ENCODE measurements at regions not wholly inside any gene's neighbourhood (a gene's known extent, or its start where the extent isn't known, plus 50 kb on each side); places are given as distances from the start of the nearest gene placed in this dataset.
"Not testable (repeated sequence)": the region's sequence is repeated elsewhere in the genome, so short reads cannot be mapped to it uniquely, and the experiment has no call there.

- DNase-seq, result no peak
These were observed 2304.0 kb downstream of the ARAP2 start for GRCh38 chr4:33940281-33940680.

DNA sequence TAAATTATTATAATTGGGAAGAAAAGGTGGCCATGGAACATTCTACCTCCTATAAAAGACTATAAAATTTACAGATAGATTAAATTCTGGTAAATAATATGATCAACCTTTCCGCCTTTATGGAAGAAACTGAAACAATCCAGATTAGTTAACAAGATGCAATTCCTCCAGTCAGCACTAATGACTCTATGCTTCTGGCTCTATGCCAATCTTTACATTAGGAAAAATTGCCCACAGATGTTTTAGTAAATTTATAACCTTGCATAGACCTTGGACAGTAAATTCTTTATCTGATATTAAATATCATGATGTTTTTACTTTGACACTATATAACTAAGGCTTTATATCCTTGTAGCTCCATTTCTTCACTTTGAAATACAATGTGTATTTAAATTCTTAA lies 2302.5 kb downstream of the ARAP2 start:
- peak; percentile 50 for DNase-seq

GRCh38 chr4:33948921-33949320 lies 2295.4 kb downstream of the ARAP2 start:
- no peak for DNase-seq

DNA sequence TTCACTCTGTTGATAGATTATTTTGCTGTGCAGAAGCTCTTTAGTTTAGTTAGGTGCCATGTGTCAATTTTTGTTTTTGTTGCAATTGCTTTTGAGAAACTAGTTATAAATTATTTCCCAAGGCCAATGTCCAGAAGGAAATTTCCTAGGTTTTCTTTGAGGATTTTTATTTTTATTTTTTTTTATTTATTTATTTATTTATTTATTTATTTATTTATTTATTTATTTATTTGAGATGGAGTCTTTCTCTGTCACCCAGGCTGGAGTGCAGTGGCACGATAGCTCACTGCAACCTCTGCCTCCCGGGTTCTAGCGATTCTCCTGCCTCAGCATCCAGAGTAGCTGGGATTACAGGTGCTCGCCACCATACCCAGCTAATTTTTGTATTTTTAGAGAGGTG lies 2290.5 kb downstream of the ARAP2 start:
- DNase-seq, result not testable (repeated sequence)

- DNase-seq, result no peak
These were observed 2289.6 kb downstream of the ARAP2 start for GRCh38 chr4:33954759-33955158.

DNA sequence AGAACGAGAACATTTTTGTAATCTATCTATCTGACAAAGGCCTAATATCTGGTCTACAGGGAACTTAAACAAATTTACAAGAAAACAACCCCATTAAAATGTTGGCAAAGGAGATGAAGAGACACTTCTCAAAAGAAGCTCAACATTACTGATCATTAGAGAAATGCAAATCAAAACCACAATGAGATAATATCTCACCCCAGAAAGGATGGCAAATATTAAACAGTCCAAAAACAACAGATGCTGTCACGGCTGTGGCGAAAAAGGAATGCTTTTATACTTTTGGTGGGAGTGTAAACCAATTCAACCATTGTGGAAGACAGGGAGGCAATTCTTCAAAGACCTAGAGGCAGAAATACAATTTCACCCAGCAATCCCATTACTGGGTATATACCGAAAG lies 2284.8 kb downstream of the ARAP2 start:
- DNase-seq, result no peak

DNA sequence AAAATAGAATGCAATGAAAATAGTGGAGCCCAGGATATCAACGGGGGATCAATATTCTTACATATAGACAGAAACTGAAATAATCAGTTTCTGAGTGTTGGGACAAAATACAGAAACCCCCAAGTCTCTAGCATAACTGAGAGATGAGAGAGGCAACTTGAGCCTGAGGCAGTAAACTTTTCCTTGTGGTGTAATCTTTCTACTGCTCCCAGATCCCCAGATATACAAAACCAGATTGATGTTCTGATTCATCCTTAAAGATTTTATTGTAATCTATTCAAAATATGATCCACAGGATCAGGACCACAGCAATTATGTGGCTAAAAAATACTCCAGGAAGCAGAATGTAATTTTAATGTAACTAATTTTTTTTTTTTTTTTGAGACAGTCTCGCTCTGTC lies 2282.6 kb downstream of the ARAP2 start:
- no peak for DNase-seq

- no peak for DNase-seq
These were observed 2277.5 kb downstream of the ARAP2 start for GRCh38 chr4:33966808-33967207.

- DNase-seq, result no peak
These were observed 2270.0 kb downstream of the ARAP2 start for GRCh38 chr4:33974270-33974669.

DNA sequence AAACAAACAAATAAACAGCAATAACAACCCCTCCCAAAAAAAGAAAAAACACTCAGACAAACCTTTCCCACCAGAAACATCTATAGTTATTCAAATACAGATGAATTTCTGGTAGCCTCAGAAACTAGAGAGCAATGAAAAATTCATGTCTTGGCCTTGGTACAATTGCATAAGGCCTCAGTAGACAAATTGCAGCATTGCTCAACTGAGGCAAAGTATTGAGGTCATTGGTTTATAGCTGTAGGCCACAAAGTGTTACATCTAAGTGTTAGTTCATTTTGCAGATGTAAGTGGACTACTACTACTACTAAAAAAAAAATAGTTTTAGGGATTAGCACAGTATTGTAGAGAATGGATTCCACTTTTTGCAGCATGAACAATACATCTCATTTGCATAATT lies 2268.3 kb downstream of the ARAP2 start:
- DNase-seq, result no peak

DNA sequence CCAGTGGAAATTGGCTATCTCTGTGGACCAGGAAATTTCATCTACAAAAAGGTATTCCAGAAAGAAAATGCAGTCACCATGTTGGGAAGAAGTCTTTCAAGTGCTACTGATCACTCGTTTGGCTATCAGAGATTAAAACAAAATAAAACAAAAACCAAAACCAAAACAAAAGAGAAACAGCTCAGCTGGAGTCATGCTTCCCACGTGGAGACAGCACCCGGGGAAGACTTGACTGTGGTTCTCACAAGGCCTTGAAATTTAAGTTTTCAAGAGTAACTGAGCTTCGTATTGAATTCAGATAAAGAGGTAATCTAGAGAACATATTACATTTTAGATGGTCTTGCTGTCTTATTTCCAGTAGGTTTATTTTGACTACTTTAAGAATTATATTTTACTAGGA lies 2264.5 kb downstream of the ARAP2 start:
- not testable (repeated sequence) for DNase-seq

DNA sequence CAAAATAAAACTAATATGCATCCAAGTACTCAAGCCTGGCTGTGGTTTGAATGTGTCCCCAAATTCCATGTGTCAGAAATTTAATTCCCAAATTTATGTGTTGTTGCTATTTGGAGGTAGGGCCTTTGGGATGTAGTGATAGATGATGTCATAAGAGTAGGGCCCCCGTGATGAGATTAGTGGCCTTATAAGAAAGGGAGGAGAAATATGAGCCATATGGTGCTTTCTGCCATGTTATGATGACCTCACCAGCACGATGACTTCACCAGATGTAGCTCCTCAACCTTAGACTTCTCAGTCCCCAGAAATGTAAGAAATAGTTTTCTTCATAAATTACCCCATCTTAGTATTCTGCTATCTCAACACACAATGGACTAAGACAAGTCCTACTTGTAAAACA lies 2264.0 kb downstream of the ARAP2 start:
- DNase-seq, result peak; percentile 5

DNA sequence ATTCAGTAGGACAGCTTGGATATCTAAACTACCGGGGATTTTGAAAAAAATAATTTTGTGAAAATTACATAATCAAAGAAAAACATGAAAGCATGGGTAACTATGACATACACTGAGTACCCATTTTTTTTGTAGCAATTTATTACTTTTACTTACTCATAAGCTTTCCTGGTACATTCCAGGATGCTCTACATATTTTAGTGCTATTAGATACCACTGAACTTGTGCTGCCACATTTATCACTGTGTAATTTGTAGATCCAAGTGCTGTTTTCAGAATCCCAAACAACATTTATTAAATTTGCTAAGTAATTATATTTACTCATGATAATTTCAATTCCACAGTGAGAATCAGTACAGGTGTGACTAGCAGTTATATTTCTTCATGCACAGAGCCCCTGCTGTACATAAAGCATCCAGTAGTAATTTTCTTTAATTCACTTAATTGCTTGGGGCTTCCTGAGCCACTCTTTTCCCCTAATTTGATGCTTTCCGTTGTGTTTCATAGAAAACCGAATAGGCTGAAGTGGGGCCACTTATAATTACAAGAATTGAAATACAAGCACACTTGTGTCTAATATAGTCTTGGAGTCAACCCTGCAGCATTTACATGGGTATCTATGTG lies 2254.4 kb downstream of the ARAP2 start:
- no peak for DNase-seq

- no peak for DNase-seq
These were observed 2248.1 kb downstream of the ARAP2 start for GRCh38 chr4:33996075-33996718.

DNA sequence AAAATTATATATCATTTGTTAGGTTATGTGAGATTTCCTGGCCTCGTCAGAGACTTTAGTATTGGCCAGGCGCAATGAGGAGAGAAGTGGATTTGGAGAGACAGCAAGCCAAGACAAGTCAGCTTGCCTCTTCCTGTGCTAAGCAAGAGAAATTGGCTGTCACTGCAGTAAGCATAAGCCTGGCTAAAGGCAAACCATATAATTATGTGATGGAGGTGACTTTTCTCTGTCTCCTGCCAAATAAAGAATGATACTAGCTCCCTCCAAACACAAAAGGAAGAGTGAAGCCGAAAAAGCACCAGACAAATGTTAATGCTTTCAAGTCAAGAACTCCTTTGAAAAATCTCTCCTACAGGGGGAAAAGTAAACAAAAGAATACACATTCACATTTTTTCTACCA lies 2246.0 kb downstream of the ARAP2 start:
- no peak for DNase-seq

DNA sequence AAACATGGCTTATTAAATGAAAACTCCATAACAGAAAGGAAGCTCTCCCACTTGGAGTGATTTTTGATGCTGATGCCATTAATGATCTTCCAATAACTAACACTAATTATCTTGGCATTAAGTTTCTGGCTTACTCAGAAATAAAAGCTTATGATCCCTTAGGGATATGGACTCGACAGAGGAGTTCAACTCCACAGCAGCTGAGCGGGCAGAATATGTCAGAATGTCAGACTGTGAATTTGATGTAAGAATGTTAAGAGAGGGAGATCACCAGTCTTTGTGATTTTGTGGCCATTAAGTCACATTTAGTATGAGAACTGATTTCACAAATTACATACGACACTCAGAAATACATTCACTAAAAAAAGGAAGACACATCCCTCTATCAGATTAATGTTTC lies 2244.0 kb downstream of the ARAP2 start:
- DNase-seq, result no peak

DNA sequence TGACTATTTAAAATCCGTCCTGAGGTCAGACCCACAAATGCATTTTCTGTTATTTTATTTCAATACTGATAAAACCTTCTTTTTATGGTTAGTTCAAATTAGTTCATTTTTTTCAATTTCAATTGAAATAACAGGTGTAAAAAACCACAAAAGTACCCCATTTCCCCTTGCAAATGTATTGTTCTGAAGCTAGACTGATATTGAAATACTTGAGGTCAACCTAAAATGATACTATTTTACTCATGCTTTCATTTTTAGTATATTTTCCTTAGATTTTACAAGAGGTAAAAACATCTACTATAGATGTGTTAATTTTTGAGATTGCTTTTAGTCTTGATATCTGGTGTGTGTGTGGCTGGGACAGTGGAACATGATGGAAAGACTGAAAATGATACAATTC lies 2237.8 kb downstream of the ARAP2 start:
- not testable (repeated sequence) for DNase-seq

- DNase-seq, result no peak
These were observed 2234.4 kb downstream of the ARAP2 start for GRCh38 chr4:34009951-34010350.

DNA sequence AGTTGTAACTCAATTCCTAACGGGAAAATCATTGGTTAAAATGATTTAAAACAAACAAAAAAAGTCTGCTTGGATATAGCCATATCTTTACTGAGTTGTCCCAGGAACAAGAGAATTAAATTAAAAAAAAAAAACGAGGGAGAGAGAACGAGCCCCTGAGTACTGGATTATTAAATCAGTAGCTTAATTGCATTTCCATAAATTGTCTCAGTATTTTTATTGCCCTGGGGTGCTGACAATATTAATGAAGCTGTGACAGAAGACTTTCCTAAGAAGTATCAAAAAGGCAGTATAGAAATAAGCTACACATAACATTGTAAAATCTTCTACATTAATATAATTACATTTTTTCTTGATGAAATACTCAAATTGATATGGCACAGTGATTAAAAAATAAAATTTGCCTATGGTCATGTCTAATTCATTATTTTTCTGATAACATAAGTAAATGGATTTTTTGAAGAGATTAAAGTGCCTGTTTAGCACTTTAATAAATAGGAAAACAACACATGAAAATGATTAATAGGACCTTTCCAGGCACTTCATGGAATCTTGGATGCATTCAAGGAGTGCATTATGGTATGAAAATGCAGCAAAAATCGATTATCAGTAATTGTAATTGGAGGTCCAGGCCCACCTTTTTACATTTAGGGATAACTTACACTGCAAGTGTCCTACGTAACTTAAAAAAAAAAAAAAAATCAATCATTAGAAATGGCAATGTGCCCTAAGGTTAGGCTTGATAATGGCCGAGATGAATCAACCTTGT lies 2233.4 kb downstream of the ARAP2 start:
- no peak for DNase-seq

DNA sequence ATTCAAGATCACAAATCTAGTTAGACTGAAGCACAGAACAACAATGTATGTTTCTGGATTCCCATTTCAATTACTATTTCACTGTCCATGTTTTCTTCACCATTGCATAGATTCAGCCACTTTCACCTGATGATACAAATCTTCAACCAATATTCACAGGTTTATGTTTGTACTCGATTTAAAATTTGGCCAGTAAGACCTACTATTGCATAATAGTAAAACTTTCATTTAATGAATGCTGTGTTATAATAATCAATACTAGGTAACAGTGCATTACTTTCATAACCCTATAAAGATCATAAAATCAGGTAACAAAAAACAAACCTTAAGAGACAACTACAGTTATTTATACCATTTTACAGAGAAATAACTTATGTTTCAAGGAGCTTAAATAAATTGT lies 2209.1 kb downstream of the ARAP2 start:
- no peak for DNase-seq

GRCh38 chr4:34037280-34037679 lies 2207.0 kb downstream of the ARAP2 start:
- DNase-seq, result no peak

DNA sequence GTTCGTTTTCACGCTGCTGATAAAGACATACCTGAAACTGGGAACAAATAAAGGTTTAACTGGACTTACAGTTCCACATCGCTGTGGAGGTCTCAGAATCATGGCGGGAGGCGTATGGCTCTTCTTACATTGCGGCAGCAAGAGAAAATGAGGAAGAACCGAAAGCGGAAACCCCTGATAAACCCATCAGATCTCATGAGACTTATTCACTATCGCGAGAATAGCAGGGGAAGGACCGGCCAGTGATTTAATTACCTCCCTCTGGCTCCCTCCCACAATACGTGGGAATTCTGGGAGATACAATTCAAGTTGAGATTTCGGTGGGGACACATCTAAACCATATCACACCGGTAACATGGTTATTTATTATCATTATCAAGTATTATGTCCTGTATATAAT lies 2204.5 kb downstream of the ARAP2 start:
- no peak for DNase-seq

DNA sequence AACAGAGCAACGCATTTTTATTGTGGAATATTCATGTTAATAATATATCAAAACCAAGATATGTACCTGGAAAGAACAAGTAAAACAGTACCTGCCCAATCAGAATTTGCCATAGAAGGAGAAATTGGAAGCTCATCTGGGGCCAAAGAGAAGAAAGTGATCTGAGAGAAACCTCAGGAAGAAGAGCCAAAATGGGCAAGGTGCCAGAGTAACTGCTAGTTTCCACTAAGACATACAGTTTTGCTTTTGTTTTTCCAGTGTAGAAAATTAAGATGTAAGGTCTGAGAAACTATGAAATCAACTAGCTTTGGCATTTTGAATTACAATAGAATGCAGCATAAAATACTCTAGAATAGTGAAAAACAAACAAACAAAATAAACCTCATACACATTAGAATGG lies 2201.2 kb downstream of the ARAP2 start:
- no peak for DNase-seq

DNA sequence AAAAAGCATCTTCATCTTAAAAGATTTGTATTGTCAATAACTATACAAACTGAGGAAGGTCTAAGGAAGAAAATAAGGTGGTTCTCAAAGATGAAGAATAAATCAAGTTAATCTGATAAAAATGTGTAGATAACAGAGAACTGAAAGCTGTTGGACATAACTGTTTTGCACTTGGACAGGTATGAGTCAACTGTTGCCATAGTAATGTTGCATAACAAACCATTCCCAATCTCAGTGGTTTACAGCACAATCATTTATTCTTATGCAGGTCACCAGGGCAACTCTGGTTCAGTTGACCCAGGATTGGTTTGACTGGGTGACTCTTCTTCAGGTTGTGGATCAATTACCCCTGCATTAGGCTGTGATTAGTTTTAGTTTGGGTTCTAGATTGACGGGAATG lies 2197.7 kb downstream of the ARAP2 start:
- DNase-seq, result no peak
